ENCODE measurements at regions not wholly inside any gene's neighbourhood (a gene's known extent, or its start where the extent isn't known, plus 50 kb on each side); places are given as distances from the start of the nearest gene placed in this dataset.

DNA sequence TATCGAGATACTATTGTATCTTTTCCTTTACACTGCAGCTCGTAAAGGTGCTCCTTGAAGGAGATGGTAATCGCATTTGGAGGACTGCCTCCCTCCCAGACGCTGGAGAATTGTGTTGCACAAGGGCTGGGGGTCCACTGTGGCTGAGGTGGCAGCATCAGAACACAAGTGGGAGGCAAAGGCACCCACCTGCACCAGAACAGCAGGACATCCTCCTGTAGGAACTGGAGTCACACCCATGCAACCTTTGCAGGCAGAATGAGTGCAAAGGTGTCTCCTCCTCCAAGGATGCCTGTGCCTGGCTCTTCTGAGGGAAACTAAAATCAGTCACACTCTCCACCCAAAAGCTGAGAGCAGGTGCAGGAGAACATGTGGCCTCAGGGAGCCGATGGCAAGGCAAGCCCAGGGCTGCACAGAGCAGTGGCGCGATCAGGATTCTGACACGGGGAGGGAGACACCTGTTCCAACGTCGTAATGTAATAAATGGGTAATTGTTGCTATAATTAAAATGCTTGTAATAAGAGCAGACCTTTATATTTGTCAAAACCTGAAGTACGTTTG is 1501.4 kb downstream of the TBC1D22A start:
- TF ChIP-seq, protein P1, sequence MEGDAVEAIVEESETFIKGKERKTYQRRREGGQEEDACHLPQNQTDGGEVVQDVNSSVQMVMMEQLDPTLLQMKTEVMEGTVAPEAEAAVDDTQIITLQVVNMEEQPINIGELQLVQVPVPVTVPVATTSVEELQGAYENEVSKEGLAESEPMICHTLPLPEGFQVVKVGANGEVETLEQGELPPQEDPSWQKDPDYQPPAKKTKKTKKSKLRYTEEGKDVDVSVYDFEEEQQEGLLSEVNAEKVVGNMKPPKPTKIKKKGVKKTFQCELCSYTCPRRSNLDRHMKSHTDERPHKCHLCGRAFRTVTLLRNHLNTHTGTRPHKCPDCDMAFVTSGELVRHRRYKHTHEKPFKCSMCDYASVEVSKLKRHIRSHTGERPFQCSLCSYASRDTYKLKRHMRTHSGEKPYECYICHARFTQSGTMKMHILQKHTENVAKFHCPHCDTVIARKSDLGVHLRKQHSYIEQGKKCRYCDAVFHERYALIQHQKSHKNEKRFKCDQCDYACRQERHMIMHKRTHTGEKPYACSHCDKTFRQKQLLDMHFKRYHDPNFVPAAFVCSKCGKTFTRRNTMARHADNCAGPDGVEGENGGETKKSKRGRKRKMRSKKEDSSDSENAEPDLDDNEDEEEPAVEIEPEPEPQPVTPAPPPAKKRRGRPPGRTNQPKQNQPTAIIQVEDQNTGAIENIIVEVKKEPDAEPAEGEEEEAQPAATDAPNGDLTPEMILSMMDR (IDR thresholded peaks at IDR 0.05), result no peak
- no peak for TF ChIP-seq POLR2A (IDR thresholded peaks at IDR 0.05)

Measured in adrenal gland (tissue), 5 donors.